ENCODE measurements at regions not wholly inside any gene's neighbourhood (a gene's known extent, or its start where the extent isn't known, plus 50 kb on each side); places are given as distances from the start of the nearest gene placed in this dataset.

DNA sequence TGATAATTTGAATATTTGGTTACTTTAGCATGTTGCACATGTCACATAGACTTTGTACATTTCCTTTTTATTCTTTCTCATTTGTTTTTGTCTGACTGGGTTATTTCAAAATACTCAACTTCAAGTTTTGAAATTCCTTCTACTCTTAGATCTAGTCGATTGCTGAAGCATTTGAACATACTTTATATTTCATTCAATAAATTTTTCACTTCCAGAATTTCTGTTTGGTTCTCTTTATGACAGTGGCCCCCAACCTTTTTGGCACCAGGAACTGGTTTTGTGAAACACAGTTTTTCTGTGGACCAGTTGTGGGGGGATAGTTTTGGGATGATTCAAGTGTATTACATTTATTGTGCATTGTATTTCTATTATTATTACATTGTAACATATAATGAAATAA is 119.8 kb downstream of the COX7C start:
- TF ChIP-seq, protein P1, sequence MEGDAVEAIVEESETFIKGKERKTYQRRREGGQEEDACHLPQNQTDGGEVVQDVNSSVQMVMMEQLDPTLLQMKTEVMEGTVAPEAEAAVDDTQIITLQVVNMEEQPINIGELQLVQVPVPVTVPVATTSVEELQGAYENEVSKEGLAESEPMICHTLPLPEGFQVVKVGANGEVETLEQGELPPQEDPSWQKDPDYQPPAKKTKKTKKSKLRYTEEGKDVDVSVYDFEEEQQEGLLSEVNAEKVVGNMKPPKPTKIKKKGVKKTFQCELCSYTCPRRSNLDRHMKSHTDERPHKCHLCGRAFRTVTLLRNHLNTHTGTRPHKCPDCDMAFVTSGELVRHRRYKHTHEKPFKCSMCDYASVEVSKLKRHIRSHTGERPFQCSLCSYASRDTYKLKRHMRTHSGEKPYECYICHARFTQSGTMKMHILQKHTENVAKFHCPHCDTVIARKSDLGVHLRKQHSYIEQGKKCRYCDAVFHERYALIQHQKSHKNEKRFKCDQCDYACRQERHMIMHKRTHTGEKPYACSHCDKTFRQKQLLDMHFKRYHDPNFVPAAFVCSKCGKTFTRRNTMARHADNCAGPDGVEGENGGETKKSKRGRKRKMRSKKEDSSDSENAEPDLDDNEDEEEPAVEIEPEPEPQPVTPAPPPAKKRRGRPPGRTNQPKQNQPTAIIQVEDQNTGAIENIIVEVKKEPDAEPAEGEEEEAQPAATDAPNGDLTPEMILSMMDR (conservative IDR thresholded peaks at IDR 0.05; ENCODE audit: low read depth, low read length): no peak
- TF ChIP-seq RCOR1 (IDR thresholded peaks at IDR 0.05; ENCODE audit: insufficient replicate concordance, low read length): no peak
- no peak for TF ChIP-seq POLR2A (IDR thresholded peaks at IDR 0.05; ENCODE audit: low read depth, low read length)
- TF ChIP-seq, protein P2, sequence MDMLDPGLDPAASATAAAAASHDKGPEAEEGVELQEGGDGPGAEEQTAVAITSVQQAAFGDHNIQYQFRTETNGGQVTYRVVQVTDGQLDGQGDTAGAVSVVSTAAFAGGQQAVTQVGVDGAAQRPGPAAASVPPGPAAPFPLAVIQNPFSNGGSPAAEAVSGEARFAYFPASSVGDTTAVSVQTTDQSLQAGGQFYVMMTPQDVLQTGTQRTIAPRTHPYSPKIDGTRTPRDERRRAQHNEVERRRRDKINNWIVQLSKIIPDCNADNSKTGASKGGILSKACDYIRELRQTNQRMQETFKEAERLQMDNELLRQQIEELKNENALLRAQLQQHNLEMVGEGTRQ (IDR thresholded peaks at IDR 0.05; ENCODE audit: low read depth, low read length): no peak
- TF ChIP-seq CEBPB (IDR thresholded peaks at IDR 0.05; ENCODE audit: low read depth, low read length): no peak
- no peak for TF ChIP-seq FOS (IDR thresholded peaks at IDR 0.05; ENCODE audit: low read depth, low read length)
- TF ChIP-seq SMC3 (IDR thresholded peaks at IDR 0.05; ENCODE audit: low read depth, low read length): no peak
- TF ChIP-seq MAFK (IDR thresholded peaks at IDR 0.05; ENCODE audit: low read depth, low read length): no peak
- TF ChIP-seq MXI1 (IDR thresholded peaks at IDR 0.05; ENCODE audit: borderline replicate concordance, low read depth, low read length): no peak
- TF ChIP-seq, protein P3, sequence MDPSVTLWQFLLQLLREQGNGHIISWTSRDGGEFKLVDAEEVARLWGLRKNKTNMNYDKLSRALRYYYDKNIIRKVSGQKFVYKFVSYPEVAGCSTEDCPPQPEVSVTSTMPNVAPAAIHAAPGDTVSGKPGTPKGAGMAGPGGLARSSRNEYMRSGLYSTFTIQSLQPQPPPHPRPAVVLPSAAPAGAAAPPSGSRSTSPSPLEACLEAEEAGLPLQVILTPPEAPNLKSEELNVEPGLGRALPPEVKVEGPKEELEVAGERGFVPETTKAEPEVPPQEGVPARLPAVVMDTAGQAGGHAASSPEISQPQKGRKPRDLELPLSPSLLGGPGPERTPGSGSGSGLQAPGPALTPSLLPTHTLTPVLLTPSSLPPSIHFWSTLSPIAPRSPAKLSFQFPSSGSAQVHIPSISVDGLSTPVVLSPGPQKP (IDR thresholded peaks at IDR 0.05; ENCODE audit: borderline replicate concordance, low read depth, low read length): no peak
- TF ChIP-seq BHLHE40 (IDR thresholded peaks at IDR 0.05; ENCODE audit: low read depth, low read length): no peak
- no peak for TF ChIP-seq RFX5 (IDR thresholded peaks at IDR 0.05; ENCODE audit: low read depth, low read length)
- no peak for TF ChIP-seq CHD1 (IDR thresholded peaks at IDR 0.05; ENCODE audit: low read depth, low read length)
- TF ChIP-seq RAD21 (IDR thresholded peaks at IDR 0.05; ENCODE audit: low read length): no peak
